ENCODE measurements at regions not wholly inside any gene's neighbourhood (a gene's known extent, or its start where the extent isn't known, plus 50 kb on each side); places are given as distances from the start of the nearest gene placed in this dataset.

DNA sequence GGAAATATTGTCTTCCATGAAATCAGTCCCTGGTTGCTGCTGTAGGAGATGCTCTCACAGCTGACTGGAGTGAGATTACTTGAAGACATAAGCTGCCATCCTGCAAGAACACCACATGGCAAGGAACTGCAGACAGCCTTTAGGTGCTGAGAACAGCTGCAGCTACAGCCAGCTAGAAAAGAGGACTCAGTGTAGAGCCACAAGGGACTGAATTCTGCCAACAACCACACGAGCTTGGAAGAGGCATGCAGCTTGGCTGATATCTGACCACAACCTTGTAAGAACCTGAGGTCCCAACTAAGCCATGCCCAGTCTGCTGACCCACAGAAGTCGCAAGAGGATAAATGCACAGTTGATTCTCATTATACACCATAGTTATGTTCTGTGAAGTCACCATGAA, 181.8 kb upstream of the ARL4C start:
- DNase-seq (ENCODE audit: low read depth, low spot score), result no peak
- Histone ChIP-seq H3K4me1 (ENCODE audit: insufficient read depth, insufficient read length) (peaks cover 3% of the 10 kb centered on the region), H3K27me3 (ENCODE audit: insufficient read depth, insufficient read length) (no peaks in the 10 kb centered on the region), H3K4me3 (ENCODE audit: insufficient read length, low read depth) (no peak overlapping the region), H3K9me3 (ENCODE audit: insufficient read depth, low read length) (peaks cover 11% of the 10 kb centered on the region; the same call in 1 of the 2 replicates), H3K9ac (ENCODE audit: insufficient read length, low read depth) (no peak overlapping the region), H3K36me3 (ENCODE audit: insufficient read depth, insufficient read length, low read length) (no peaks in the 10 kb centered on the region)
- TF ChIP-seq SUZ12 (IDR thresholded peaks at IDR 0.05; ENCODE audit: extremely low read depth, insufficient read depth, insufficient read length) (no peak), ZNF274 (IDR thresholded peaks at IDR 0.05; ENCODE audit: low read depth, low read length) (no peak), YY1 (IDR thresholded peaks at IDR 0.05; ENCODE audit: insufficient read depth, insufficient read length) (no peak)

DNA sequence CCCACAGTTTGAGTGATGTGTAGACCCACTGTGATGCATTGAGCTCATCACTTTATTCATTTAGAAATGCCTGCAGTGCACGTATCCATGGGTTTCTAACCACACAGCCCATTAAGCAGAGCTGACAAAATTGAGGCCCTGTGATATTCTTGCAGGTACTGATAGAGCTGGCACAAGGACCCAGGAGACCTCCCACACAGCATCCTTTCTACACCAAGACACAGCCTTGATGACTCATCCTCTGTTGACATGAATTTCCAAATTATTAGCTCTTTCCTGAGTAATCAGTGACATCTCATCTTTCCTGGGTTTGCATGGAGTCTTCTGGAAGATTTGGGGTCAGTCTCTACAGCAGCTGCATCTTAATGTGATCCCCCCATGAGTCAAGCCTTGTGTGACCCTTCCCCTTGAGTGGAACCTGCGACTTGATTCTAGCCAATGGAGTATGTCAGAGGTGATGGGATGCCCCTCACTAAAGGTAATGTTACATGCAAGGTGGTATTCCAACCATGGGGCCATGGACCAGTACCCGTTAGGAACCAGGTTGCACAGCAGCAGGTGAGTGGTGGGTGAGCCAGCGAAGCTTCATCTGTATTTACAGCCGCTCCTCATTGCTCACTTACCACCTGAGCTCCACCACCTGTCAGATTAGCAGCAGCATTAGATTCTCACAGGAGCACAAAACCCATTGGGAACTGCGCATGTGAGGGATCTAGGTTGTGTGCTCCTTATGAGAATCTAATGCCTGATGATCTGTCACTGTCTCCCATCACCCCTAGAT, 181.1 kb upstream of the ARL4C start:
- Histone ChIP-seq H3K9me3 (ENCODE audit: insufficient read depth, low read length) (peaks cover 17% of the 10 kb centered on the region; the same call in 1 of the 2 replicates), H3K9ac (ENCODE audit: insufficient read length, low read depth) (no peak overlapping the region), H3K4me3 (ENCODE audit: insufficient read length, low read depth) (no peak overlapping the region), H3K4me1 (ENCODE audit: insufficient read depth, insufficient read length) (peaks cover 3% of the 10 kb centered on the region), H3K36me3 (ENCODE audit: insufficient read depth, insufficient read length, low read length) (no peaks in the 10 kb centered on the region), H3K27me3 (ENCODE audit: insufficient read depth, insufficient read length) (no peaks in the 10 kb centered on the region)
- DNase-seq (ENCODE audit: low read depth, low spot score), result no peak
- TF ChIP-seq YY1 (IDR thresholded peaks at IDR 0.05; ENCODE audit: insufficient read depth, insufficient read length) (no peak), ZNF274 (IDR thresholded peaks at IDR 0.05; ENCODE audit: low read depth, low read length) (no peak), SUZ12 (IDR thresholded peaks at IDR 0.05; ENCODE audit: extremely low read depth, insufficient read depth, insufficient read length) (no peak)

DNA sequence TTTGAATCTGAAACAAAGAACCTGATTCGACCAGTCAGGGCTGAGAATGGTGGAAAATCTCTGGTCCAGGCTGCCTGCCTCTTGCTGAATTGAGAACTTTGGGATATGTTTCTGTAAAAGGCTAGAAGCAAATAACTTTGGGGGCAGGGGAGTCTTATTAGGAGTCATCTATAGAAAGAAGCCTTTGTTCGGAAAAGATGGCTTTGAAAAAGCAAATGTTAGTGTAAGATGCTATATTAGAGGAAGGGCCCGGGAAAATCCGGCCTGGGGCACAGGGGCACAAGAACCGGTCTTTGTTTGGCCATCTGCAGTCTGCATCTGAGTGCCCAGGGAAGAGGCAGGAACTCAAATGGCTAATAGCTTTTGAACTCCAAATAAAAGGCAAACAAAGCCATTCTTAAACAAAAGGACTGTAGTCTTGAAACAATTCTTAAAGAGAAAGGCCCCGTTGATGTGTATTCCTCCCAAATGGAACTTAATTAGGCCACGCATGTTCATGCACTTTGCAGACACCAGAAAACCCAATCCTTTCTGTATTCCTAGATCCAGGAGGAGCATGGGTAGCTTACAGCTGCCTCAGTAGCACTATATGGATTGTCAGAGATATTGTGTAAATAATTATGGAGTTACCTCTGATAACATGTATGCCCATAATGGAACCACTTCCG, 180.0 kb upstream of the ARL4C start:
- H3K4me3 ChIP-seq (ENCODE audit: insufficient read length, low read depth), result no peak overlapping the region
- no peak overlapping the region for H3K9ac ChIP-seq (ENCODE audit: insufficient read length, low read depth)
- DNase-seq (ENCODE audit: low read depth, low spot score), result no peak
- no peaks in the 10 kb centered on the region for H3K36me3 ChIP-seq (ENCODE audit: insufficient read depth, insufficient read length, low read length)
- peaks cover 3% of the 10 kb centered on the region for H3K4me1 ChIP-seq (ENCODE audit: insufficient read depth, insufficient read length)
- H3K27me3 ChIP-seq (ENCODE audit: insufficient read depth, insufficient read length), result no peaks in the 10 kb centered on the region
- TF ChIP-seq ZNF274 (IDR thresholded peaks at IDR 0.05; ENCODE audit: low read depth, low read length) (no peak), SUZ12 (IDR thresholded peaks at IDR 0.05; ENCODE audit: extremely low read depth, insufficient read depth, insufficient read length) (no peak), YY1 (IDR thresholded peaks at IDR 0.05; ENCODE audit: insufficient read depth, insufficient read length) (no peak)
- H3K9me3 ChIP-seq (ENCODE audit: insufficient read depth, low read length), result peaks cover 19% of the 10 kb centered on the region; the same call in 1 of the 2 replicates

DNA sequence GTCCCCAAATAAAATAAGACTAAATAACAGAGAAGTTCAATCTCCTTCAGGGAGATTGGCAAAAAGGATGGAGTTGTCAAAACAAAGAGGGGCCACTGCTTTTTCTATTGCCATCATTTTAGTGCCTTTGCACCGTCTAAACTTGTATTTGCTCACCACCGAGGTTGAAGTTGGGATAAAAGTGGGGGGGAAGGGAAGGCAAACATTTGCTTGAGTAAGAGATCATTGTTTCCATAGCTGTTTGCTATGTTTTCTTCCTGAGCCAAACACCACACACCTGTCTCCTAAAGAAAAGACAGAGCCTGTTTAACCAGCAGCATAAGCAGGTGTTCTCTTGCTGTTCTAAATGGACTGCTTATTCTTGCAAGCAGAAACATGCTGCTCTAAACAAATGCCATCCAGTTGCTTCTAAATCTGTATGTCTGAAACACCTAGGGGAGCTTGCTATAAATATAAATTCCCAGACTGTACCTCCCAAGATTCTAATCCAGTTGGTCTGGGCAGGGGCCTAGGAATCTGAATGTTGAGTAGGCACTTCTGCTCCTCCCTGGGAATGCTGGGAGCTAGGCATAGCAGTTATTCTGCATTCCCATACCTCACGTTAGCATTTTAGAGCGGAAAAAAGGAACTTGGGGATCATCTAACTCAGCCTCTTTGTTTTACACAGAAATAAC, 179.4 kb upstream of the ARL4C start:
- Histone ChIP-seq H3K4me3 (ENCODE audit: insufficient read length, low read depth) (no peak overlapping the region), H3K36me3 (ENCODE audit: insufficient read depth, insufficient read length, low read length) (no peaks in the 10 kb centered on the region), H3K27me3 (ENCODE audit: insufficient read depth, insufficient read length) (no peaks in the 10 kb centered on the region), H3K9me3 (ENCODE audit: insufficient read depth, low read length) (peaks cover 19% of the 10 kb centered on the region; the same call in 1 of the 2 replicates), H3K9ac (ENCODE audit: insufficient read length, low read depth) (no peak overlapping the region), H3K4me1 (ENCODE audit: insufficient read depth, insufficient read length) (peaks cover 3% of the 10 kb centered on the region)
- no peak for TF ChIP-seq YY1 (IDR thresholded peaks at IDR 0.05; ENCODE audit: insufficient read depth, insufficient read length)
- TF ChIP-seq SUZ12 (IDR thresholded peaks at IDR 0.05; ENCODE audit: extremely low read depth, insufficient read depth, insufficient read length), result no peak
- TF ChIP-seq ZNF274 (IDR thresholded peaks at IDR 0.05; ENCODE audit: low read depth, low read length), result no peak
- DNase-seq (ENCODE audit: low read depth, low spot score), result no peak

DNA sequence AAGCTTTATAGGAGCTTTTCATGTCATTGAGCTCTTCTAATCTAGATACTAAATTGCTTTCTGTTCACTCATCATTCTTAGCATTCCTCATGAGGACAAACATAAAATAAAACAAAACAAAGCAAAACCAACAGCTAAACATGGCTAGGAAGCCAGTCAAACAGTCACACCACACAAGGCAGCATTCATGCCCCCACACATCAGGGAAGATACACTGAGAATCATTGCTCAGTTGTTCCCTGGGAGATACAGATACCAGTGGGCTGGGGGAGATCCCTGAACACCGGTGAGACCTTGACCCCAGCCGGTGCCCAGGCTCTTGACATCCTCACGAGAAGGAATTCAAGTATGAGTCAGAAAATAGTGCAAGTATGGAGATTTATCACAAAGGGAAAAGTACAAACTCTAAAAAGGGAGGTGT, 177.9 kb upstream of the ARL4C start:
- Histone ChIP-seq H3K27me3 (ENCODE audit: insufficient read depth, insufficient read length) (no peaks in the 10 kb centered on the region), H3K4me1 (ENCODE audit: insufficient read depth, insufficient read length) (peaks cover 3% of the 10 kb centered on the region), H3K9me3 (ENCODE audit: insufficient read depth, low read length) (peaks cover 19% of the 10 kb centered on the region; the same call in 1 of the 2 replicates), H3K36me3 (ENCODE audit: insufficient read depth, insufficient read length, low read length) (no peaks in the 10 kb centered on the region), H3K9ac (ENCODE audit: insufficient read length, low read depth) (no peak overlapping the region), H3K4me3 (ENCODE audit: insufficient read length, low read depth) (no peak overlapping the region)
- DNase-seq (ENCODE audit: low read depth, low spot score), result no peak
- TF ChIP-seq SUZ12 (IDR thresholded peaks at IDR 0.05; ENCODE audit: extremely low read depth, insufficient read depth, insufficient read length), result no peak
- no peak for TF ChIP-seq YY1 (IDR thresholded peaks at IDR 0.05; ENCODE audit: insufficient read depth, insufficient read length)
- no peak for TF ChIP-seq ZNF274 (IDR thresholded peaks at IDR 0.05; ENCODE audit: low read depth, low read length)

DNA sequence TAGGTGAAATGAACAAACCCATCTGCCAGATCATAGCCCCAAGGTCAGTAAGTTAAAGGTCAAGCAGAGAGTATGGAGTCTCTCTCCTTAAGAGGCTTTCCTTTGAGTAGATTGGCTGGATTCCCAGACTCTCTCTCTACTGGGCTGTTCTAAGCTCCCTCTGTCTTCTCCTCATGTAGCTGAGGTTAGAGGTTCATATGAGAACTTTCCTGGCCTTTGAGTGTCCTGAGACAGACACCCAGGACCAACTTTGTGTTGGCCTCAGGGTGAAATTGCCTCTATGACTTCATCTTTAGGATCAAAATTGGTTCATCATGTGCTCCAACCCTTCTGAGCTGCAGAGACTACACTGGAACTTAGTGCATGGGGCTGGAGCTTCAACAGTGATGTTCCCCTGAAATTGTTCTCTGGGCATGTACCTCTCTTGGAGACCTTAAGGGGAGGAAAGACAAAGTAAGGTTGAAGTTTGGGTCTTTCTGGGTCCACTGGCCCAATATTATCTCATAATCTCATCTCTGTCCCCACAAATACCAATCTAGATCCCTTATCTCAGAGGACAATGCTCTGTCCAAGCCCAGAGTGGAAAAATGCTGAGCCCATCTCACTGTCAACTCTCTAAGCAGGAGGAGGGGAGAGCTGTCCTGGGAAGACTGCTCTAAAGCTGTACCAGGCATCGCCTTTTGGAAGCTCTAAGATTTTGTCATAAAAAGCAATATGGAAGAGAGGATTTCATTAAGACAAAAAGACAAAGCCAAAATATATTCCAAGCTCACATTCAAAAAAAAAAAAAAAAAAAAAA, 177.3 kb upstream of the ARL4C start:
- H3K9ac ChIP-seq (ENCODE audit: insufficient read length, low read depth), result no peak overlapping the region

More for the DNA sequence above, 177.3 kb upstream of the ARL4C start:
- H3K4me3 ChIP-seq (ENCODE audit: insufficient read length, low read depth), result no peak overlapping the region
- TF ChIP-seq ZNF274 (IDR thresholded peaks at IDR 0.05; ENCODE audit: low read depth, low read length), result no peak
- no peak for TF ChIP-seq SUZ12 (IDR thresholded peaks at IDR 0.05; ENCODE audit: extremely low read depth, insufficient read depth, insufficient read length)
- TF ChIP-seq YY1 (IDR thresholded peaks at IDR 0.05; ENCODE audit: insufficient read depth, insufficient read length), result no peak
- no peaks in the 10 kb centered on the region for H3K36me3 ChIP-seq (ENCODE audit: insufficient read depth, insufficient read length, low read length)
- DNase-seq (ENCODE audit: low read depth, low spot score), result no peak
- peaks cover 3% of the 10 kb centered on the region for H3K4me1 ChIP-seq (ENCODE audit: insufficient read depth, insufficient read length)
- peaks cover 19% of the 10 kb centered on the region; the same call in 1 of the 2 replicates for H3K9me3 ChIP-seq (ENCODE audit: insufficient read depth, low read length)
- H3K27me3 ChIP-seq (ENCODE audit: insufficient read depth, insufficient read length), result no peaks in the 10 kb centered on the region

Measured in NT2/D1 (cell line).